Peyer's patch (tissue), 4 donors: ENCODE measurements at regions not wholly inside any gene's neighbourhood (a gene's known extent, or its start where the extent isn't known, plus 50 kb on each side); places are given as distances from the start of the nearest gene placed in this dataset.

ENCODE experiments used
- POLR2A ChIP-seq, 2 donors: fragments of 450-650 bp; IDR thresholded peaks; one replicate each; pipeline ENCODE4 v1.5.1; 2017; ENCODE audit warnings: antibody characterized with exemption in 2 of 2, mild to moderate bottlenecking in 2 of 2, moderate library complexity in 2 of 2
- TF ChIP-seq, protein P1 (sequence below), 6 experiments: fragments of 450-650 bp in 4 of 6; fragments of 200-600 bp in 2 of 6; sonication (generic) in 1 of 6; IDR thresholded peaks; one replicate each; pipeline ENCODE4 v1.5.1; 2017 to 2019; ENCODE audit warnings: antibody characterized with exemption in 6 of 6, mild to moderate bottlenecking in 3 of 6, moderate library complexity in 1 of 6

DNA sequence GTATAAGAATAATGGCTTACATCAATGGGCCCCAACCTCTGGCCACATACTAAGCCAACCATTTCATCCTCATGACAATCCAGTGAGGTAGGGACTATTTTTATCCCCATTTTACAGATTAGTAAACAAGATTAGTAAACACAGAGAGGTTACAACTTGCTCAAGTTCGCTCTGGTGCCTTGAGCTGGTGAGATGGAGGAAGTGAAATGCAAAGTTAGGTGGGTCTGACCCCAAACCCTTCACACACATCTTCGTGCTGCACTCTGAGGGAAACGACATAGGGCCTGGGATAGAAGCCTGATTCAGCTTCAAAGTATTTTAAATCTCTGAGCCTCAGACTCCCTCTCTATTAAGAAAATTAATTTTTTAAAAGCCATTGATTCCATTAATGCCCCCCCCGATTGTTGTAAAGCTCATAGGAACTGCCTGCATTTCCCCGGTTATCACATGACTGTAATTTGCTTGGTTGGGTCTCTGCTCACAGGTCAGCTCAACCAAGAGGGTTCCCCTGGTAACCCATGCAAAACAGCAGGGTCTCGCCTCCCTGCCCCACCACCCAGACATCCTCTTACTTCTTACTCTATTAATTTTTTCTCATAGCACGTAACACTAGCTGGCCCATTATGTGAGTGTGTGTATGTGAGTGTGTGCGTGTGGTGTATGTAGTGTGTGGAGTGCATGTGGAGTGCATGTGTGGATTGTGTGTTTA lies 221.2 kb downstream of the MAFB start:
- TF ChIP-seq, protein P1, sequence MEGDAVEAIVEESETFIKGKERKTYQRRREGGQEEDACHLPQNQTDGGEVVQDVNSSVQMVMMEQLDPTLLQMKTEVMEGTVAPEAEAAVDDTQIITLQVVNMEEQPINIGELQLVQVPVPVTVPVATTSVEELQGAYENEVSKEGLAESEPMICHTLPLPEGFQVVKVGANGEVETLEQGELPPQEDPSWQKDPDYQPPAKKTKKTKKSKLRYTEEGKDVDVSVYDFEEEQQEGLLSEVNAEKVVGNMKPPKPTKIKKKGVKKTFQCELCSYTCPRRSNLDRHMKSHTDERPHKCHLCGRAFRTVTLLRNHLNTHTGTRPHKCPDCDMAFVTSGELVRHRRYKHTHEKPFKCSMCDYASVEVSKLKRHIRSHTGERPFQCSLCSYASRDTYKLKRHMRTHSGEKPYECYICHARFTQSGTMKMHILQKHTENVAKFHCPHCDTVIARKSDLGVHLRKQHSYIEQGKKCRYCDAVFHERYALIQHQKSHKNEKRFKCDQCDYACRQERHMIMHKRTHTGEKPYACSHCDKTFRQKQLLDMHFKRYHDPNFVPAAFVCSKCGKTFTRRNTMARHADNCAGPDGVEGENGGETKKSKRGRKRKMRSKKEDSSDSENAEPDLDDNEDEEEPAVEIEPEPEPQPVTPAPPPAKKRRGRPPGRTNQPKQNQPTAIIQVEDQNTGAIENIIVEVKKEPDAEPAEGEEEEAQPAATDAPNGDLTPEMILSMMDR (IDR thresholded peaks at IDR 0.05), result no peak
- TF ChIP-seq POLR2A (IDR thresholded peaks at IDR 0.05), result no peak
